IgD-negative memory B cell (primary cell): ENCODE measurements at regions not wholly inside any gene's neighbourhood (a gene's known extent, or its start where the extent isn't known, plus 50 kb on each side); places are given as distances from the start of the nearest gene placed in this dataset.
A peak's percentile ranks its signal among the peaks of the same experiment; 100 is the strongest.

Source experiments
- H3K27ac Mint-ChIP-seq, 3 donors: one replicate each; pipeline ENCODE4 v1.8.0; 2020 to 2022; ENCODE audit warnings: mild to moderate bottlenecking in 3 of 3, mixed read lengths in 3 of 3, moderate library complexity in 1 of 3
- H3K27me3 Mint-ChIP-seq: one replicate; pipeline ENCODE4 v1.8.0; 2021; ENCODE audit warnings: mixed read lengths
- H3K36me3 Mint-ChIP-seq: one replicate; pipeline ENCODE4 v1.8.0; 2020; ENCODE audit warnings: mild to moderate bottlenecking, mixed read lengths
- H3K4me1 Mint-ChIP-seq, 3 donors: one replicate each; pipeline ENCODE4 v1.8.0; 2020 to 2022; ENCODE audit warnings: mixed read lengths in 3 of 3, mild to moderate bottlenecking in 1 of 3
- H3K4me3 Mint-ChIP-seq, 4 donors: one replicate each; pipeline ENCODE4 v1.8.0; 2020 to 2022; ENCODE audit warnings: mild to moderate bottlenecking in 4 of 4, mixed read lengths in 4 of 4, moderate library complexity in 3 of 4
- H3K9me3 Mint-ChIP-seq, 3 donors: one replicate each; pipeline ENCODE4 v1.8.0; 2020 to 2021; ENCODE audit warnings: mixed read lengths in 3 of 3, mild to moderate bottlenecking in 1 of 3

- Mint-ChIP-seq H3K4me1 (no peaks in the 10 kb centered on the region), H3K4me3 (no peak overlapping the region), H3K27me3 (peaks cover 5% of the 10 kb centered on the region), H3K9me3 (peaks cover 0 to 2% (median 0%) of the 10 kb centered on the region in 3 donors), H3K36me3 (no peaks in the 10 kb centered on the region), H3K27ac (no peak overlapping the region)
Measured at GRCh38 chr2:120988051-120988699, 252.5 kb downstream of the GLI2 start.

- Mint-ChIP-seq H3K27ac (no peak overlapping the region), H3K9me3 (peaks cover 0 to 2% (median 0%) of the 10 kb centered on the region in 3 donors), H3K27me3 (peaks cover 7% of the 10 kb centered on the region), H3K36me3 (no peaks in the 10 kb centered on the region), H3K4me3 (no peak overlapping the region), H3K4me1 (no peaks in the 10 kb centered on the region)
Measured at GRCh38 chr2:120988700-120989511, 253.2 kb downstream of the GLI2 start.

- peaks cover 0 to 5% (median 0%) of the 10 kb centered on the region in 3 donors for H3K9me3 Mint-ChIP-seq
- H3K27me3 Mint-ChIP-seq: peaks cover 7% of the 10 kb centered on the region
- no peaks in the 10 kb centered on the region for H3K36me3 Mint-ChIP-seq
- H3K27ac Mint-ChIP-seq: no peak overlapping the region
- H3K4me3 Mint-ChIP-seq: no peak overlapping the region
- no peaks in the 10 kb centered on the region for H3K4me1 Mint-ChIP-seq
Measured at GRCh38 chr2:120989512-120990441, 254.1 kb downstream of the GLI2 start.

- H3K27me3 Mint-ChIP-seq: peaks cover 7% of the 10 kb centered on the region
- H3K4me1 Mint-ChIP-seq: no peaks in the 10 kb centered on the region
- no peak overlapping the region for H3K27ac Mint-ChIP-seq
- H3K4me3 Mint-ChIP-seq: no peak overlapping the region
- peaks cover 0 to 5% (median 0%) of the 10 kb centered on the region in 3 donors for H3K9me3 Mint-ChIP-seq
- H3K36me3 Mint-ChIP-seq: no peaks in the 10 kb centered on the region
Measured at GRCh38 chr2:120990451-120990871, 254.8 kb downstream of the GLI2 start.

GRCh38 chr2:120991441-120991840, 255.8 kb downstream of the GLI2 start:
- H3K4me1 Mint-ChIP-seq: no peaks in the 10 kb centered on the region
- peaks cover 7% of the 10 kb centered on the region for H3K27me3 Mint-ChIP-seq
- no peak overlapping the region for H3K27ac Mint-ChIP-seq
- peaks cover 0 to 4% (median 0%) of the 10 kb centered on the region in 3 donors for H3K9me3 Mint-ChIP-seq
- no peak overlapping the region for H3K4me3 Mint-ChIP-seq
- H3K36me3 Mint-ChIP-seq: no peaks in the 10 kb centered on the region

GRCh38 chr2:120992791-120993555, 257.3 kb downstream of the GLI2 start:
- H3K36me3 Mint-ChIP-seq: no peaks in the 10 kb centered on the region
- peaks cover 0 to 4% (median 0%) of the 10 kb centered on the region in 3 donors for H3K9me3 Mint-ChIP-seq
- peak overlapping the region in 1 of 3 donors; percentile 28 for H3K27ac Mint-ChIP-seq
- H3K4me3 Mint-ChIP-seq: no peak overlapping the region
- peaks cover 7% of the 10 kb centered on the region for H3K27me3 Mint-ChIP-seq
- no peaks in the 10 kb centered on the region for H3K4me1 Mint-ChIP-seq

- Mint-ChIP-seq H3K27ac (no peak overlapping the region), H3K27me3 (peaks cover 7% of the 10 kb centered on the region), H3K36me3 (no peaks in the 10 kb centered on the region), H3K4me3 (no peak overlapping the region), H3K4me1 (no peaks in the 10 kb centered on the region), H3K9me3 (peaks cover 0 to 4% (median 0%) of the 10 kb centered on the region in 3 donors)
Measured at GRCh38 chr2:120993661-120994060, 258.0 kb downstream of the GLI2 start.

GRCh38 chr2:120994301-120994995, 258.8 kb downstream of the GLI2 start:
- Mint-ChIP-seq H3K27me3 (peaks cover 7% of the 10 kb centered on the region), H3K4me3 (no peak overlapping the region), H3K9me3 (peaks cover 0 to 4% (median 0%) of the 10 kb centered on the region in 3 donors), H3K27ac (no peak overlapping the region), H3K4me1 (no peaks in the 10 kb centered on the region), H3K36me3 (no peaks in the 10 kb centered on the region)

GRCh38 chr2:120995152-120995551, 259.5 kb downstream of the GLI2 start:
- peaks cover 0 to 6% (median 0%) of the 10 kb centered on the region in 3 donors for H3K9me3 Mint-ChIP-seq
- H3K4me3 Mint-ChIP-seq: no peak overlapping the region
- no peaks in the 10 kb centered on the region for H3K4me1 Mint-ChIP-seq
- peak overlapping the region in 1 of 3 donors; percentile 0 for H3K27ac Mint-ChIP-seq
- peaks cover 7% of the 10 kb centered on the region for H3K27me3 Mint-ChIP-seq
- no peaks in the 10 kb centered on the region for H3K36me3 Mint-ChIP-seq

- H3K9me3 Mint-ChIP-seq: peaks cover 0 to 6% (median 0%) of the 10 kb centered on the region in 3 donors
- no peaks in the 10 kb centered on the region for H3K36me3 Mint-ChIP-seq
- no peaks in the 10 kb centered on the region for H3K4me1 Mint-ChIP-seq
- H3K27ac Mint-ChIP-seq: no peak overlapping the region
- H3K27me3 Mint-ChIP-seq: peaks cover 4% of the 10 kb centered on the region
- no peak overlapping the region for H3K4me3 Mint-ChIP-seq
Measured at GRCh38 chr2:120995656-120996190, 260.1 kb downstream of the GLI2 start.

- no peak overlapping the region for H3K27ac Mint-ChIP-seq
- H3K9me3 Mint-ChIP-seq: peaks cover 0 to 3% (median 0%) of the 10 kb centered on the region in 3 donors
- no peaks in the 10 kb centered on the region for H3K36me3 Mint-ChIP-seq
- H3K27me3 Mint-ChIP-seq: no peaks in the 10 kb centered on the region
- H3K4me1 Mint-ChIP-seq: no peaks in the 10 kb centered on the region
- H3K4me3 Mint-ChIP-seq: no peak overlapping the region
Measured at GRCh38 chr2:120999377-121000097, 263.9 kb downstream of the GLI2 start.

- no peaks in the 10 kb centered on the region for H3K27me3 Mint-ChIP-seq
- H3K4me3 Mint-ChIP-seq: no peak overlapping the region
- H3K36me3 Mint-ChIP-seq: no peaks in the 10 kb centered on the region
- H3K9me3 Mint-ChIP-seq: peaks cover 0 to 5% (median 0%) of the 10 kb centered on the region in 3 donors
- H3K4me1 Mint-ChIP-seq: no peaks in the 10 kb centered on the region
- no peak overlapping the region for H3K27ac Mint-ChIP-seq
Measured at GRCh38 chr2:121000804-121001203, 265.1 kb downstream of the GLI2 start.

GRCh38 chr2:121001641-121002040, 266.0 kb downstream of the GLI2 start:
- Mint-ChIP-seq H3K27me3 (no peaks in the 10 kb centered on the region), H3K4me1 (no peaks in the 10 kb centered on the region), H3K36me3 (no peaks in the 10 kb centered on the region), H3K4me3 (no peak overlapping the region), H3K9me3 (peaks cover 0 to 5% (median 0%) of the 10 kb centered on the region in 3 donors), H3K27ac (no peak overlapping the region)
